Esophagus muscularis mucosa (tissue), 4 donors: ENCODE measurements at regions not wholly inside any gene's neighbourhood (a gene's known extent, or its start where the extent isn't known, plus 50 kb on each side); places are given as distances from the start of the nearest gene placed in this dataset.

Experiments used
- DNase-seq: peaks from one replicate; pipeline ENCODE4 v3.0.0-alpha.2; 2017; ENCODE audit errors: extremely low spot score
- H3K27ac ChIP-seq, 4 donors: fragments of 200-600 bp; sonication (generic); replicated peaks in 1 of 4; 1 replicate in 3 of 4; 2 replicates in 1 of 4; pipeline ENCODE4 v1.5.1; 2016 to 2019; ENCODE audit warnings: mild to moderate bottlenecking in 1 of 4
- H3K27me3 ChIP-seq, 4 donors: fragments of 200-600 bp; sonication (generic); one replicate each; pipeline versions ENCODE4 v1.5.1 to v1.6.0; 2016 to 2019
- H3K36me3 ChIP-seq, 4 donors: fragments of 200-600 bp; sonication (generic); one replicate each; pipeline ENCODE4 v1.5.1; 2016 to 2019
- H3K4me1 ChIP-seq, 4 donors: fragments of 200-600 bp; sonication (generic); one replicate each; pipeline ENCODE4 v1.5.1; 2016 to 2019
- H3K4me3 ChIP-seq, 4 donors: fragments of 200-600 bp; sonication (generic); 1 replicate in 2 of 4; 2 replicates in 2 of 4; pipeline ENCODE4 v1.5.1; 2016 to 2019; ENCODE audit warnings: mild to moderate bottlenecking in 4 of 4, moderate library complexity in 1 of 4
- H3K9me3 ChIP-seq, 4 donors: fragments of 200-600 bp; sonication (generic); 1 replicate in 3 of 4; 2 replicates in 1 of 4; pipeline ENCODE4 v1.5.1; 2016 to 2019
- CTCF ChIP-seq, 3 experiments: fragments of 200-600 bp in 2 of 3; fragments of 450-650 bp in 1 of 3; sonication (generic) in 2 of 3; IDR thresholded peaks; one replicate each; pipeline ENCODE4 v1.5.1; 2017 to 2019; ENCODE audit warnings: antibody characterized with exemption in 3 of 3, mild to moderate bottlenecking in 2 of 3, moderate library complexity in 1 of 3
- EP300 ChIP-seq: sonication (generic); formaldehyde crosslinking; IDR thresholded peaks from one replicate; pipeline ENCODE4 v1.6.1; 2017; ENCODE audit warnings: antibody characterized with exemption
- POLR2A ChIP-seq: fragments of 450-650 bp; IDR thresholded peaks from one replicate; pipeline ENCODE4 v1.6.1; 2017; ENCODE audit warnings: antibody characterized with exemption, moderate library complexity, mild to moderate bottlenecking, low read depth
- POLR2AphosphoS5 ChIP-seq, 2 donors: sonication (generic); formaldehyde crosslinking; IDR thresholded peaks; one replicate each; pipeline ENCODE4 v1.6.1; 2017; ENCODE audit warnings: antibody characterized with exemption in 2 of 2
- WGBS: methylation state at CpG from one replicate; pipeline ENCODE4 v1.1.5; 2018; 5-methylcytosine and 5-hydroxymethylcytosine counted together
- intact Hi-C: fragments of 100-400 bp; cut with DNase I; formaldehyde crosslinking; loops from one replicate; pipeline ENCODE4 v1.15.1; 2023

- peaks cover 0 to 33% (median 4%) of the 10 kb centered on the region in 4 donors for H3K36me3 ChIP-seq
- DNase-seq = no peak
- intact Hi-C loops = no loop called here
- TF ChIP-seq EP300 (no peak), CTCF (IDR thresholded peaks at IDR 0.05) (no peak), POLR2AphosphoS5 (IDR thresholded peaks at IDR 0.05) (no peak), POLR2A (no peak)
- no peak overlapping the region for H3K27ac ChIP-seq
- no peaks in the 10 kb centered on the region for H3K9me3 ChIP-seq
- H3K4me1 ChIP-seq = peaks cover 0 to 13% (median 9%) of the 10 kb centered on the region in 4 donors
- no peak overlapping the region for H3K4me3 ChIP-seq
- H3K27me3 ChIP-seq = no peaks in the 10 kb centered on the region
- 83% methylated on average over 3 of the region's 3 CpGs for WGBS
Measured at GRCh38 chr22:25508161-25508560, 56.3 kb upstream of the GRK3 start.

- no peak for DNase-seq
- Histone ChIP-seq H3K36me3 (peaks cover 0 to 33% (median 4%) of the 10 kb centered on the region in 4 donors), H3K27ac (peak overlapping the region in 1 of 4 donors; percentile 31), H3K9me3 (no peaks in the 10 kb centered on the region), H3K27me3 (no peaks in the 10 kb centered on the region), H3K4me1 (peaks cover 0 to 13% (median 9%) of the 10 kb centered on the region in 4 donors), H3K4me3 (no peak overlapping the region)
- TF ChIP-seq POLR2AphosphoS5 (IDR thresholded peaks at IDR 0.05) = no peak
- TF ChIP-seq CTCF (IDR thresholded peaks at IDR 0.05) = no peak
- TF ChIP-seq EP300 = no peak
- TF ChIP-seq POLR2A = no peak
- 48% methylated on average over 5 of the region's 5 CpGs for WGBS
- intact Hi-C loops = no loop called here
Measured at GRCh38 chr22:25508761-25509321, 55.6 kb upstream of the GRK3 start.

GRCh38 chr22:25509374-25509791, 55.1 kb upstream of the GRK3 start:
- intact Hi-C loops = no loop called here
- TF ChIP-seq POLR2A = no peak
- peak; percentile 45 to 66 for TF ChIP-seq POLR2AphosphoS5 (IDR thresholded peaks at IDR 0.05)
- H3K36me3 ChIP-seq = peaks cover 0 to 33% (median 4%) of the 10 kb centered on the region in 4 donors
- H3K9me3 ChIP-seq = no peaks in the 10 kb centered on the region
- WGBS = 21% methylated on average over 5 of the region's 5 CpGs
- H3K4me1 ChIP-seq = peaks cover 0 to 13% (median 9%) of the 10 kb centered on the region in 4 donors
- DNase-seq = no peak
- H3K27me3 ChIP-seq = no peaks in the 10 kb centered on the region
- H3K4me3 ChIP-seq = no peak overlapping the region
- peak overlapping the region in 3 of 4 donors; percentile 31 to 51 (median 40) for H3K27ac ChIP-seq

- no peak overlapping the region for H3K27ac ChIP-seq
- 79% methylated on average over 3 of the region's 3 CpGs for WGBS
- H3K36me3 ChIP-seq = peaks cover 0 to 33% (median 4%) of the 10 kb centered on the region in 4 donors
- no peak for DNase-seq
- H3K4me1 ChIP-seq = peaks cover 0 to 13% (median 9%) of the 10 kb centered on the region in 4 donors
- no peaks in the 10 kb centered on the region for H3K9me3 ChIP-seq
- intact Hi-C loops = no loop called here
- TF ChIP-seq EP300 = no peak
- no peaks in the 10 kb centered on the region for H3K27me3 ChIP-seq
- no peak overlapping the region for H3K4me3 ChIP-seq
Measured at GRCh38 chr22:25510876-25511275, 53.6 kb upstream of the GRK3 start.

- Histone ChIP-seq H3K36me3 (peaks cover 0 to 33% (median 4%) of the 10 kb centered on the region in 4 donors), H3K27ac (no peak overlapping the region), H3K4me1 (peaks cover 0 to 13% (median 9%) of the 10 kb centered on the region in 4 donors), H3K27me3 (no peaks in the 10 kb centered on the region), H3K9me3 (no peaks in the 10 kb centered on the region), H3K4me3 (no peak overlapping the region)
- no peak for TF ChIP-seq EP300
- TF ChIP-seq POLR2A = no peak
- no peak for TF ChIP-seq CTCF (IDR thresholded peaks at IDR 0.05)
- no peak for TF ChIP-seq POLR2AphosphoS5 (IDR thresholded peaks at IDR 0.05)
- intact Hi-C loops = no loop called here
- DNase-seq = no peak
- WGBS = 97% methylated on average over 3 of the region's 3 CpGs
Measured at GRCh38 chr22:25511725-25512124, 52.8 kb upstream of the GRK3 start.
